ENCODE measurements at regions not wholly inside any gene's neighbourhood (a gene's known extent, or its start where the extent isn't known, plus 50 kb on each side); places are given as distances from the start of the nearest gene placed in this dataset.

- BruUV-seq (replicated peaks) = no TSS peak
Observed at GRCh38 chr10:34872820-34873219, 57.7 kb upstream of the PARD3 start.

More at GRCh38 chr10:34872820-34873219, 57.7 kb upstream of the PARD3 start:
- H3K9me3 ChIP-seq (ENCODE audit: control insufficient read depth in 1 of 2, insufficient read depth in 1 of 2, low read depth in 1 of 2, low read length in 2 of 2) = no peaks in the 10 kb centered on the region
- POLR2A ChIA-PET = no interaction called here
- no peaks in the 10 kb centered on the region for H3K79me2 ChIP-seq (ENCODE audit: insufficient read depth, low read length)
- CTCF ChIA-PET = no interaction called here
- no peak overlapping the region for H2AFZ ChIP-seq (ENCODE audit: low read depth, low read length, poor library complexity, severe bottlenecking)
- no peaks in the 10 kb centered on the region for H4K20me1 ChIP-seq (ENCODE audit: insufficient read depth)
- H3K4me3 ChIP-seq (replicated peaks in 1 of 2; ENCODE audit: low read depth in 1 of 2, low read length in 2 of 2) = no peak overlapping the region
- no peak overlapping the region for H3K4me2 ChIP-seq (ENCODE audit: low read length)
- H3K9me2 ChIP-seq (ENCODE audit: insufficient read depth) = no peaks in the 10 kb centered on the region
- ATAC-seq (no peak), DNase-seq (ENCODE audit: low read depth, low spot score) (no peak)
- RAD21 ChIA-PET (ENCODE audit: low non-redundant PET in 1 of 2, low total read pairs in 2 of 2, uncharacterized antibody in 2 of 2, unreplicated experiment in 2 of 2) = no interaction called here
- H3K27ac ChIP-seq (ENCODE audit: low read depth, low read length) = no peak overlapping the region
- H3K9ac ChIP-seq (ENCODE audit: low read length) = no peak overlapping the region
- TF ChIP-seq REST (IDR thresholded peaks at IDR 0.05; ENCODE audit: low read depth) (no peak), EZH2phosphoT487 (IDR thresholded peaks at IDR 0.05; ENCODE audit: borderline replicate concordance) (no peak), POLR2AphosphoS5 (IDR thresholded peaks at IDR 0.05; ENCODE audit: low read depth, low read length) (no peak), CEBPB (IDR thresholded peaks at IDR 0.05; ENCODE audit: low read depth) (no peak), TCF7L2 (IDR thresholded peaks at IDR 0.05; ENCODE audit: borderline replicate concordance, extremely low read depth, insufficient read depth, insufficient read length) (no peak), EZH2 (IDR thresholded peaks at IDR 0.05) (no peak), ZFX (IDR thresholded peaks at IDR 0.05) (no peak)
- no peaks in the 10 kb centered on the region for H3K27me3 ChIP-seq (ENCODE audit: insufficient read depth, low read length)
- no peaks in the 10 kb centered on the region for H3K4me1 ChIP-seq (ENCODE audit: control insufficient read depth in 1 of 2, insufficient read depth in 2 of 2, low read length in 2 of 2)
- H3K36me3 ChIP-seq (ENCODE audit: control insufficient read depth in 1 of 2, insufficient read depth in 2 of 2, low read length in 2 of 2) = no peaks in the 10 kb centered on the region
- intact Hi-C loops (cut with micrococcal nuclease) = no loop called here
